ENCODE measurements at regions not wholly inside any gene's neighbourhood (a gene's known extent, or its start where the extent isn't known, plus 50 kb on each side); places are given as distances from the start of the nearest gene placed in this dataset.

DNA sequence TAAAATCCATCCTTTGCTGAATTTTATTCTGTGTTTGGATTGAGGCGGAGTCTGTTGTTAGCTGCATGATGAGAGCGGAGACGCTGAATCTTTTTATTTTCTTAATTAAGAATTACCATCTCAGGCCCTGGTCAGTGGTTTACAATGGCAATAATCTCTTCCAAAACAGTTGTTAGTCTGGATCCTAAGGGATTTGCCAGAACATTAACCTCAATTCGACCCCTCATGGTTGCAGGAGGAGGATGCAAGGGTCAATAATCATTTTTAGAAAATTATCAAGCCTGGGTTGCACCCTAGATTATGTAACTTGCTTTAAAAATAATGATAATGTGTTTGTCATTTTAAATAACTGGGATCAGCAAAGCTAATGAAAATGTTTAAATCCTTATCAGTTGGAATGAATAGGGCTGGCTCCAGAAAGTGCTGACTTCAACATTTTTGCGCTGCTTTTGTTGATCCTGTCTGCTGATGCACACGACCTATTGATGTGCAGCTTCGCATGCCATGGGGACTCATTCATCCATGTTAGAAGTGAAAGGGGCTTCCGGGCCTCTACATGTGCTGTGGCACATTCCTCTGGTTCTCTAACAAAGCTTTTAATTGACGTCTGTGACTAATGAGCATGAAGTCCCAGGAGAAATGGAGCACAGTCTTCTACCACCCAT lies 80.7 kb upstream of the KIAA1217 start:
- TF ChIP-seq, protein P1, sequence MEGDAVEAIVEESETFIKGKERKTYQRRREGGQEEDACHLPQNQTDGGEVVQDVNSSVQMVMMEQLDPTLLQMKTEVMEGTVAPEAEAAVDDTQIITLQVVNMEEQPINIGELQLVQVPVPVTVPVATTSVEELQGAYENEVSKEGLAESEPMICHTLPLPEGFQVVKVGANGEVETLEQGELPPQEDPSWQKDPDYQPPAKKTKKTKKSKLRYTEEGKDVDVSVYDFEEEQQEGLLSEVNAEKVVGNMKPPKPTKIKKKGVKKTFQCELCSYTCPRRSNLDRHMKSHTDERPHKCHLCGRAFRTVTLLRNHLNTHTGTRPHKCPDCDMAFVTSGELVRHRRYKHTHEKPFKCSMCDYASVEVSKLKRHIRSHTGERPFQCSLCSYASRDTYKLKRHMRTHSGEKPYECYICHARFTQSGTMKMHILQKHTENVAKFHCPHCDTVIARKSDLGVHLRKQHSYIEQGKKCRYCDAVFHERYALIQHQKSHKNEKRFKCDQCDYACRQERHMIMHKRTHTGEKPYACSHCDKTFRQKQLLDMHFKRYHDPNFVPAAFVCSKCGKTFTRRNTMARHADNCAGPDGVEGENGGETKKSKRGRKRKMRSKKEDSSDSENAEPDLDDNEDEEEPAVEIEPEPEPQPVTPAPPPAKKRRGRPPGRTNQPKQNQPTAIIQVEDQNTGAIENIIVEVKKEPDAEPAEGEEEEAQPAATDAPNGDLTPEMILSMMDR (IDR thresholded peaks at IDR 0.05), result no peak
- Histone ChIP-seq H3K4me3 (no peak overlapping the region), H3K27ac (no peak overlapping the region), H3K36me3 (no peaks in the 10 kb centered on the region), H3K4me1 (no peaks in the 10 kb centered on the region), H3K9me3 (peaks cover 0 to 8% of the 10 kb centered on the region in 2 donors), H3K27me3 (no peaks in the 10 kb centered on the region)
- intact Hi-C loops (cut with DNase I), result no loop called here
- no peak for ATAC-seq
- no peak for DNase-seq

DNA sequence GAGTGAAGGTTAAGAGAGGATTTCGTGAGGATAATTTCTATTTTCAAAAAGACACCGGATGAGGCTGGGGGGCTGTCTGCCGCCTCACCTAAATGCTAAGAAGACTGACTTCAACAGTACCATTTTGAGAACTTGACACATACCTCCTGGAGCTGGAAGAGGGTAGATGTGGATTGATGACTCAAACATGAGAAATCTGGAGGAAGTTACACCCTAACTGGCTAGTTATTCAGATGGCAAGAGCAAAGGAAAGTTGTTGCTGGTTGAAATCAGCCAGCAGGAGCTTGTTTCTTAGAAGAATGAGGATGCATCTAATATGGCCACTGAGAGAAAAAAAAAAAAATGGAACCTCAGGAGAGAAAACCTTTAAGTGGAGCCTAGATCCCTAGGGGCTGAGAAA lies 76.2 kb upstream of the KIAA1217 start:
- ATAC-seq, result no peak
- Histone ChIP-seq H3K36me3 (no peaks in the 10 kb centered on the region), H3K27me3 (no peaks in the 10 kb centered on the region), H3K4me3 (no peak overlapping the region), H3K27ac (no peak overlapping the region), H3K4me1 (no peaks in the 10 kb centered on the region), H3K9me3 (peaks cover 0 to 8% of the 10 kb centered on the region in 2 donors)
- intact Hi-C loops (cut with DNase I), result no loop called here
- no peak for DNase-seq
- TF ChIP-seq, protein P1 (IDR thresholded peaks at IDR 0.05), result no peak

DNA sequence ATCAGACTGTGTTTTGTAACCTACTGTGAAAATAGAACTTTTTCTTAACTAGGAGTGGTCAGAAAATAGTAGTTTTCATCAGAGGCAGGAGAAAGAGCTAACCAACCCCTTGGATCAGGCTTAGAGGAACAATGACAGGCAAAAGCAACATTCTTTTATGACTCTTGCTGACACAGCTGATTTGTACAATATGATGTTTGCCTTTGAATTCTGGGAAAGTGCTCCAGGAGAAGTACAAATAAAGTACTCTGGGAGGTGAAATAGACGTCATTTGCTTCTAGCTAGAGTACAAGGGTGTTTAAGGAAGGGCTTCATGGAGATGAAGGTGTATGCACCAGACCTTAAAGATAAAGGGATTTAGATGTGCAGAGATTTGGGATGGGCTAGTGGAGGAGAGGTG lies 75.1 kb upstream of the KIAA1217 start:
- no peak for ATAC-seq

DNA sequence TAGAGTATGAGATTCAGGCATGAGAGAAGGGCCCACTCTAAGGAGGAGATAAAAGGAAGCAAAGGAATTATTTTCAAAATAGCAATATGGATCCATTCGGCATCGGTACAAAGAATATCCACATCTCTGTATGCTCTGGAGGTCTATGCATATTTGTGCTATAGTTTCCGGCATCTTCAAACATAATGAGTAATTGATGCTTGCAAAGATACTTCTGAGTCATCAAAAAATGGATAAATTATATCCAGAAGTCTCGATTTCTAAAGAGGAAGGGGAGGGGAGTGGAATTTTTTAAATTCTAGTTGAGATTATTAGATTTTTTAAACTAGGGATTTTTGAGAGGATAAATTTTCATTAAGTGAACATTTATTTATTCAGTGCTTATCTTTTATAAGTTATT lies 72.9 kb upstream of the KIAA1217 start:
- intact Hi-C loops (cut with DNase I), result no loop called here
- Histone ChIP-seq H3K27me3 (no peaks in the 10 kb centered on the region), H3K27ac (no peak overlapping the region), H3K36me3 (no peaks in the 10 kb centered on the region), H3K4me3 (no peak overlapping the region), H3K4me1 (no peaks in the 10 kb centered on the region), H3K9me3 (peaks cover 0 to 23% of the 10 kb centered on the region in 2 donors)
- TF ChIP-seq, protein P1 (IDR thresholded peaks at IDR 0.05), result no peak
- ATAC-seq (no peak), DNase-seq (no peak)

More for the DNA sequence above, 75.1 kb upstream of the KIAA1217 start:
- Histone ChIP-seq H3K4me3 (no peak overlapping the region), H3K27ac (no peak overlapping the region), H3K4me1 (no peaks in the 10 kb centered on the region), H3K9me3 (peaks cover 0 to 8% of the 10 kb centered on the region in 2 donors), H3K27me3 (no peaks in the 10 kb centered on the region), H3K36me3 (no peaks in the 10 kb centered on the region)
- no peak for DNase-seq
- intact Hi-C loops (cut with DNase I), result no loop called here
- TF ChIP-seq, protein P1 (IDR thresholded peaks at IDR 0.05), result no peak

DNA sequence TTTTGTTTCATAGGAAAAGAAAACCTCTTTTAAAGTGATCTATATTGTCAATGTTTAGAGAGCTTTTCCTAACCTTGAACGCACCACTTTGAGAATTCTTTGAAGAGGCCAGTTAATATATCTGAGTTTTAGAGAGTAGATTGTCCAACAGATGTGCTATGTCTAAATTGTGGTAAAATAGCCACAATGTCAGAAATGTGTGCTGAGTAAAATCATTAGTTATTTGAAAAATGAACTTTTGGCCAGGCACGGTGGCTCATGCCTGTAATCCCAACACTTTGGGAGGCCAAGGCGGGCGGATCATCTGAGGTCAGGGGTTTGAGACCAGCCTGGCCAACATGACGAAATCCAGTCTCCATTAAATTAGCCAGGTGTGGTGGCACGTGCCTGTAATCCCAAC lies 61.6 kb upstream of the KIAA1217 start:
- no peaks in the 10 kb centered on the region for H3K36me3 ChIP-seq
- no peaks in the 10 kb centered on the region for H3K27me3 ChIP-seq
- intact Hi-C loops (cut with DNase I), result no loop called here
- H3K4me3 ChIP-seq, result no peak overlapping the region
- TF ChIP-seq, protein P1 (IDR thresholded peaks at IDR 0.05), result no peak
- H3K9me3 ChIP-seq, result no peaks in the 10 kb centered on the region
- DNase-seq, result no peak
- H3K4me1 ChIP-seq, result no peaks in the 10 kb centered on the region
- no peak for ATAC-seq
- no peak overlapping the region for H3K27ac ChIP-seq
